ENCODE measurements at regions not wholly inside any gene's neighbourhood (a gene's known extent, or its start where the extent isn't known, plus 50 kb on each side); places are given as distances from the start of the nearest gene placed in this dataset.

- intact Hi-C loops (cut with DNase I; ENCODE audit: low total_unique reads), result no loop called here
- no peaks in the 10 kb centered on the region for H3K9me3 ChIP-seq
- no peak for TF ChIP-seq CTCF (IDR thresholded peaks at IDR 0.05 in 8 of 11, conservative IDR thresholded peaks at IDR 0.05 in 3 of 11)
- no peak for TF ChIP-seq POLR2AphosphoS5 (IDR thresholded peaks at IDR 0.05)
- TF ChIP-seq POLR2A (IDR thresholded peaks at IDR 0.05), result no peak
- H3K27me3 ChIP-seq (replicated peaks in 1 of 7), result no peaks in the 10 kb centered on the region
- H3K27ac ChIP-seq, result no peak overlapping the region
- no peaks in the 10 kb centered on the region for H3K36me3 ChIP-seq
- DNase-seq, result no peak
- H3K4me3 ChIP-seq, result no peak overlapping the region
- no peaks in the 10 kb centered on the region for H3K4me1 ChIP-seq
- 55 to 87% (median 81%) methylated on average over 1 of the region's 1 CpG for WGBS, 5 donors
Measured at GRCh38 chr9:87239312-87239711, 258.4 kb upstream of the DAPK1 start.

- Histone ChIP-seq H3K4me1 (no peaks in the 10 kb centered on the region), H3K36me3 (no peaks in the 10 kb centered on the region), H3K9me3 (no peaks in the 10 kb centered on the region), H3K27me3 (replicated peaks in 1 of 7) (no peaks in the 10 kb centered on the region), H3K4me3 (no peak overlapping the region), H3K27ac (no peak overlapping the region)
- no peak for DNase-seq
- WGBS, 5 donors, result 71 to 82% (median 77%) methylated on average over 2 of the region's 2 CpGs
- intact Hi-C loops (cut with DNase I; ENCODE audit: low total_unique reads), result no loop called here
- TF ChIP-seq POLR2AphosphoS5 (IDR thresholded peaks at IDR 0.05) (no peak), CTCF (IDR thresholded peaks at IDR 0.05 in 8 of 11, conservative IDR thresholded peaks at IDR 0.05 in 3 of 11) (no peak), POLR2A (IDR thresholded peaks at IDR 0.05) (no peak)
Measured at GRCh38 chr9:87243602-87244001, 254.1 kb upstream of the DAPK1 start.

DNA sequence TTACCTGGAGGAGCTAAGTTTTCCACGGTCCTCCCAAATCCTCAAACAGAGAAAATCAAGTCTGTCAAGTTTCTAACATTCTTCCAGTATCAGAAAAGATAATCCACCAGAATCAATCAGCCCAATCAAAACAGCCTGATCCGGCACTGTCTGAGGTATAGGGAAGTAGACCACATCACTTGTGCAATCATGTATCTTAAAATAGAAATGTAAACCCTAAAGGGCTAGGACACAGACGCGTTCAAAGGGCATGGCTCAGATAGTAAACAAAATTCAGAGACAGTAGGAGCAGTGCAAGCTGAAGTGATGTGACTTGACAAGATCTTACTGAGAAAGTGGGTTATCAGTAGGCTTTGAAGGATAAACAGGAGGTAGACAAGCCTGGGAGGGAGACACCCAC lies 252.4 kb upstream of the DAPK1 start:
- no peak for DNase-seq
- intact Hi-C loops (cut with DNase I; ENCODE audit: low total_unique reads), result no loop called here
- WGBS, 5 donors, result 41 to 64% (median 47%) methylated on average over 4 of the region's 4 CpGs
- Histone ChIP-seq H3K36me3 (no peaks in the 10 kb centered on the region), H3K4me3 (no peak overlapping the region), H3K4me1 (no peaks in the 10 kb centered on the region), H3K27ac (no peak overlapping the region), H3K9me3 (no peaks in the 10 kb centered on the region), H3K27me3 (replicated peaks in 1 of 7) (no peaks in the 10 kb centered on the region)
- TF ChIP-seq POLR2AphosphoS5 (IDR thresholded peaks at IDR 0.05) (no peak), POLR2A (IDR thresholded peaks at IDR 0.05) (no peak), CTCF (IDR thresholded peaks at IDR 0.05 in 8 of 11, conservative IDR thresholded peaks at IDR 0.05 in 3 of 11) (no peak)

GRCh38 chr9:87247097-87247496 lies 250.6 kb upstream of the DAPK1 start:
- no peak for DNase-seq
- no peak overlapping the region for H3K27ac ChIP-seq
- no peak overlapping the region for H3K4me3 ChIP-seq
- TF ChIP-seq POLR2AphosphoS5 (IDR thresholded peaks at IDR 0.05) (no peak), POLR2A (IDR thresholded peaks at IDR 0.05) (no peak), CTCF (IDR thresholded peaks at IDR 0.05 in 8 of 11, conservative IDR thresholded peaks at IDR 0.05 in 3 of 11) (no peak)
- H3K9me3 ChIP-seq, result no peaks in the 10 kb centered on the region
- H3K27me3 ChIP-seq (replicated peaks in 1 of 7), result no peaks in the 10 kb centered on the region
- intact Hi-C loops (cut with DNase I; ENCODE audit: low total_unique reads), result no loop called here
- no peaks in the 10 kb centered on the region for H3K4me1 ChIP-seq
- no peaks in the 10 kb centered on the region for H3K36me3 ChIP-seq
- WGBS, 5 donors, result 81 to 93% (median 89%) methylated on average over 5 of the region's 5 CpGs
